OCI-LY1 (cell line): ENCODE measurements at regions not wholly inside any gene's neighbourhood (a gene's known extent, or its start where the extent isn't known, plus 50 kb on each side); places are given as distances from the start of the nearest gene placed in this dataset.

ENCODE experiments used
- EZH2 ChIP-seq: fragments of 200-600 bp; sonication (generic), shearing (Covaris generic); IDR thresholded peaks from 2 replicates; pipeline ENCODE4 v1.8.0; 2017; ENCODE audit warnings: borderline replicate concordance, mixed run types, mild to moderate bottlenecking, antibody characterized with exemption, low read length, moderate library complexity, mixed read lengths
- TF ChIP-seq, protein P1 (sequence below): fragments of 200-600 bp; sonication (generic), shearing (Covaris generic); IDR thresholded peaks from 2 replicates; pipeline ENCODE4 v1.5.1; 2017; ENCODE audit warnings: mild to moderate bottlenecking, antibody characterized with exemption, low read length, moderate library complexity, mixed read lengths

GRCh38 chr1:78370779-78371482 is 119.8 kb upstream of the PTGFR start:
- TF ChIP-seq, protein P1, sequence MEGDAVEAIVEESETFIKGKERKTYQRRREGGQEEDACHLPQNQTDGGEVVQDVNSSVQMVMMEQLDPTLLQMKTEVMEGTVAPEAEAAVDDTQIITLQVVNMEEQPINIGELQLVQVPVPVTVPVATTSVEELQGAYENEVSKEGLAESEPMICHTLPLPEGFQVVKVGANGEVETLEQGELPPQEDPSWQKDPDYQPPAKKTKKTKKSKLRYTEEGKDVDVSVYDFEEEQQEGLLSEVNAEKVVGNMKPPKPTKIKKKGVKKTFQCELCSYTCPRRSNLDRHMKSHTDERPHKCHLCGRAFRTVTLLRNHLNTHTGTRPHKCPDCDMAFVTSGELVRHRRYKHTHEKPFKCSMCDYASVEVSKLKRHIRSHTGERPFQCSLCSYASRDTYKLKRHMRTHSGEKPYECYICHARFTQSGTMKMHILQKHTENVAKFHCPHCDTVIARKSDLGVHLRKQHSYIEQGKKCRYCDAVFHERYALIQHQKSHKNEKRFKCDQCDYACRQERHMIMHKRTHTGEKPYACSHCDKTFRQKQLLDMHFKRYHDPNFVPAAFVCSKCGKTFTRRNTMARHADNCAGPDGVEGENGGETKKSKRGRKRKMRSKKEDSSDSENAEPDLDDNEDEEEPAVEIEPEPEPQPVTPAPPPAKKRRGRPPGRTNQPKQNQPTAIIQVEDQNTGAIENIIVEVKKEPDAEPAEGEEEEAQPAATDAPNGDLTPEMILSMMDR: no peak
- no peak for TF ChIP-seq EZH2
